Keratinocyte (primary cell): ENCODE measurements at regions not wholly inside any gene's neighbourhood (a gene's known extent, or its start where the extent isn't known, plus 50 kb on each side); places are given as distances from the start of the nearest gene placed in this dataset.

Source experiments
- DNase-seq: peaks from one replicate; pipeline ENCODE4 v3.0.0-alpha.2; 2011; ENCODE audit warnings: low read depth, missing footprints, low spot score
- FAIRE-seq: peaks from 2 replicates; lab custom pipeline; 2011; peaks lifted over from hg19 to GRCh38; lab: Jason Lieb, UNC
- H2AFZ ChIP-seq: 2 replicates; pipeline ENCODE4 v1.6.0; 2012; ENCODE audit warnings: low read length, control low read depth, inconsistent platforms; ENCODE audit not compliant: control insufficient read depth
- H3K27ac ChIP-seq: 2 replicates; pipeline ENCODE4 v1.5.1; 2011; ENCODE audit warnings: low read length; ENCODE audit not compliant: control insufficient read depth, insufficient read depth
- H3K27me3 ChIP-seq: 3 replicates; pipeline ENCODE4 v1.6.0; 2011; ENCODE audit warnings: low read length; ENCODE audit not compliant: control insufficient read depth, insufficient read depth; ENCODE audit errors: extremely low read depth
- H3K36me3 ChIP-seq, 2 experiments: 2 replicates in 1 of 2; 3 replicates in 1 of 2; pipeline ENCODE4 v1.5.1; 2011; ENCODE audit warnings: low read length in 2 of 2, mild to moderate bottlenecking in 1 of 2; ENCODE audit not compliant: control insufficient read depth in 2 of 2, insufficient read depth in 2 of 2; ENCODE audit errors: extremely low read depth in 1 of 2
- H3K4me1 ChIP-seq: 3 replicates; pipeline ENCODE4 v1.5.1; 2011; ENCODE audit warnings: low read length; ENCODE audit not compliant: control insufficient read depth, insufficient read depth; ENCODE audit errors: extremely low read depth
- H3K4me2 ChIP-seq: 3 replicates; pipeline ENCODE4 v1.6.0; 2011; ENCODE audit warnings: low read depth, low read length; ENCODE audit not compliant: control insufficient read depth, insufficient read depth; ENCODE audit errors: extremely low read depth
- H3K4me3 ChIP-seq, 3 experiments: fragments of 200-600 bp in 1 of 3; sonication (generic) in 1 of 3; 2 replicates in 2 of 3; 3 replicates in 1 of 3; pipeline ENCODE4 v1.5.1; 2011 to 2016; ENCODE audit warnings: low read length in 3 of 3, mild to moderate bottlenecking in 3 of 3, control low read depth in 2 of 3, inconsistent platforms in 1 of 3, low read depth in 1 of 3, mixed read lengths in 1 of 3, mixed run types in 1 of 3, moderate library complexity in 1 of 3; ENCODE audit not compliant: control insufficient read depth in 2 of 3, insufficient read depth in 2 of 3; ENCODE audit errors: extremely low read depth in 1 of 3
- H3K79me2 ChIP-seq: 2 replicates; pipeline ENCODE4 v1.6.0; 2012; ENCODE audit warnings: low read length; ENCODE audit not compliant: control insufficient read depth, insufficient read depth
- H3K9ac ChIP-seq: 3 replicates; pipeline ENCODE4 v1.6.0; 2011; ENCODE audit warnings: low read length; ENCODE audit not compliant: control insufficient read depth, insufficient read depth; ENCODE audit errors: extremely low read depth
- H3K9me1 ChIP-seq: 3 replicates; pipeline ENCODE4 v1.6.0; 2011; ENCODE audit warnings: low read length; ENCODE audit not compliant: control insufficient read depth, insufficient read depth; ENCODE audit errors: extremely low read depth
- H3K9me3 ChIP-seq: 2 replicates; pipeline ENCODE4 v1.5.1; 2012; ENCODE audit warnings: low read depth, low read length; ENCODE audit not compliant: control insufficient read depth
- H4K20me1 ChIP-seq: 3 replicates; pipeline ENCODE4 v1.6.0; 2011; ENCODE audit warnings: low read length; ENCODE audit not compliant: control insufficient read depth, insufficient read depth; ENCODE audit errors: extremely low read depth
- CTCF ChIP-seq, 3 experiments: IDR thresholded peaks in 1 of 3; conservative IDR thresholded peaks in 1 of 3; optimal IDR thresholded peaks in 1 of 3; 2 replicates in 2 of 3; 3 replicates in 1 of 3; pipeline versions ENCODE3 to v1.5.1; 2011; ENCODE audit warnings: low read length in 3 of 3, mild to moderate bottlenecking in 3 of 3, moderate library complexity in 2 of 3, control low read depth in 1 of 3, inconsistent platforms in 1 of 3; ENCODE audit not compliant: insufficient read depth in 2 of 3; ENCODE audit errors: extremely low read depth in 1 of 3
- EZH2 ChIP-seq: IDR thresholded peaks from one replicate; pipeline ENCODE4 v1.6.1; 2012; ENCODE audit warnings: inconsistent platforms, mild to moderate bottlenecking, low read length, moderate library complexity
- dilution Hi-C: fragments of 300-500 bp; cut with MboI; formaldehyde crosslinking; loops from one replicate; pipeline ENCODE4 v1.7.0; 2020; ENCODE audit warnings: low sequenced_read_pairs; ENCODE audit not compliant: extremely low pct_ligation_motif_present

GRCh38 chr10:78506614-78507013 lies 473.0 kb downstream of the RPS24 start:
- H3K9me1 ChIP-seq, result no peaks in the 10 kb centered on the region
- H3K4me3 ChIP-seq, result no peak overlapping the region
- DNase-seq (no peak), FAIRE-seq (no peak)
- H3K36me3 ChIP-seq, result no peaks in the 10 kb centered on the region
- dilution Hi-C loops, result no loop called here
- no peak overlapping the region for H2AFZ ChIP-seq
- no peak overlapping the region for H3K9ac ChIP-seq
- no peaks in the 10 kb centered on the region for H3K79me2 ChIP-seq
- H3K9me3 ChIP-seq, result no peaks in the 10 kb centered on the region
- no peaks in the 10 kb centered on the region for H3K4me1 ChIP-seq
- TF ChIP-seq CTCF (optimal IDR thresholded peaks at IDR 0.05 in 1 of 3, IDR thresholded peaks at IDR 0.05 in 1 of 3, conservative IDR thresholded peaks at IDR 0.05 in 1 of 3; ENCODE audit: extremely low read depth in 1 of 3, insufficient read depth in 2 of 3, low read length in 3 of 3) (no peak), EZH2 (no peak)
- H3K27me3 ChIP-seq, result peaks cover 6% of the 10 kb centered on the region
- no peak overlapping the region for H3K27ac ChIP-seq
- H3K4me2 ChIP-seq, result no peak overlapping the region
- no peaks in the 10 kb centered on the region for H4K20me1 ChIP-seq

GRCh38 chr10:78507510-78508160 lies 474.0 kb downstream of the RPS24 start:
- TF ChIP-seq CTCF (optimal IDR thresholded peaks at IDR 0.05 in 1 of 3, IDR thresholded peaks at IDR 0.05 in 1 of 3, conservative IDR thresholded peaks at IDR 0.05 in 1 of 3; ENCODE audit: extremely low read depth in 1 of 3, insufficient read depth in 2 of 3, low read length in 3 of 3), result no peak
- TF ChIP-seq EZH2, result no peak
- Histone ChIP-seq H3K27ac (no peak overlapping the region), H3K79me2 (no peaks in the 10 kb centered on the region), H3K9me1 (no peaks in the 10 kb centered on the region), H3K36me3 (no peaks in the 10 kb centered on the region), H3K4me1 (no peaks in the 10 kb centered on the region), H3K4me2 (no peak overlapping the region), H3K9ac (no peak overlapping the region), H3K27me3 (peaks cover 6% of the 10 kb centered on the region), H4K20me1 (no peaks in the 10 kb centered on the region), H3K4me3 (no peak overlapping the region), H3K9me3 (no peaks in the 10 kb centered on the region), H2AFZ (no peak overlapping the region)
- no peak for FAIRE-seq
- dilution Hi-C loops, result no loop called here
- DNase-seq, result no peak
